Lung (tissue), 11 donors: ENCODE measurements at regions not wholly inside any gene's neighbourhood (a gene's known extent, or its start where the extent isn't known, plus 50 kb on each side); places are given as distances from the start of the nearest gene placed in this dataset.

Experiments used
- ATAC-seq: fragments of 200-7000 bp; cut with Tn5 transposase; one replicate; pipeline ENCODE4 v1.9.1; 2020; ENCODE audit warnings: moderate number of reproducible peaks; ENCODE audit not compliant: insufficient read depth, low FRiP score
- DNase-seq, 3 donors: peaks; one replicate each; pipeline ENCODE4 v3.0.0-alpha.2; 2013 to 2017
- H3K27ac ChIP-seq, 2 donors: one replicate each; pipeline ENCODE4 v1.5.1; 2013; ENCODE audit warnings: mild to moderate bottlenecking in 2 of 2, moderate library complexity in 2 of 2, control low read depth in 1 of 2, inconsistent platforms in 1 of 2, low read depth in 1 of 2, low read length in 1 of 2
- H3K27me3 ChIP-seq, 3 donors: one replicate each; pipeline ENCODE4 v1.5.1; 2013; ENCODE audit warnings: low read length in 2 of 3; ENCODE audit not compliant: control insufficient read depth in 3 of 3, insufficient read depth in 3 of 3
- H3K36me3 ChIP-seq, 4 donors: one replicate each; pipeline ENCODE4 v1.5.1; 2013; ENCODE audit warnings: low read length in 4 of 4, mild to moderate bottlenecking in 1 of 4, moderate library complexity in 1 of 4; ENCODE audit not compliant: control insufficient read depth in 4 of 4, insufficient read depth in 4 of 4
- H3K4me1 ChIP-seq, 5 donors: one replicate each; pipeline ENCODE4 v1.5.1; 2013; ENCODE audit warnings: low read length in 5 of 5, mild to moderate bottlenecking in 2 of 5, moderate library complexity in 1 of 5; ENCODE audit not compliant: control insufficient read depth in 5 of 5, insufficient read depth in 5 of 5
- H3K4me3 ChIP-seq: one replicate; pipeline ENCODE4 v1.5.1; 2013; ENCODE audit warnings: mild to moderate bottlenecking, control low read depth, moderate library complexity
- H3K9ac ChIP-seq, 2 donors: one replicate each; pipeline ENCODE4 v1.5.1; 2013; ENCODE audit warnings: low read length in 2 of 2, control low read depth in 1 of 2; ENCODE audit not compliant: insufficient read depth in 1 of 2
- H3K9me3 ChIP-seq, 4 donors: one replicate each; pipeline ENCODE4 v1.5.1; 2013; ENCODE audit warnings: low read length in 3 of 4, mild to moderate bottlenecking in 1 of 4, moderate library complexity in 1 of 4; ENCODE audit not compliant: control insufficient read depth in 4 of 4, insufficient read depth in 3 of 4
- WGBS, 2 donors: extraction: QIAGEN DNeasy Blood & Tissue Kit; methylation state at CpG; one replicate each; pipeline ENCODE4 v1.1.7; 2013; 5-methylcytosine and 5-hydroxymethylcytosine counted together
- TF ChIP-seq, protein P1 (sequence below): IDR thresholded peaks from 2 replicates; pipeline ENCODE4 v1.5.1; 2012; ENCODE audit warnings: mild to moderate bottlenecking; ENCODE audit errors: control extremely low read depth, extremely low read depth
- donor health status: control.
- donor health status: control.
- donor health status: Bipolar disorder and iron deficiency.
- donor health status: healthy.
- donor health status: DM: yes; HTN: yes; CAD: no.

DNA sequence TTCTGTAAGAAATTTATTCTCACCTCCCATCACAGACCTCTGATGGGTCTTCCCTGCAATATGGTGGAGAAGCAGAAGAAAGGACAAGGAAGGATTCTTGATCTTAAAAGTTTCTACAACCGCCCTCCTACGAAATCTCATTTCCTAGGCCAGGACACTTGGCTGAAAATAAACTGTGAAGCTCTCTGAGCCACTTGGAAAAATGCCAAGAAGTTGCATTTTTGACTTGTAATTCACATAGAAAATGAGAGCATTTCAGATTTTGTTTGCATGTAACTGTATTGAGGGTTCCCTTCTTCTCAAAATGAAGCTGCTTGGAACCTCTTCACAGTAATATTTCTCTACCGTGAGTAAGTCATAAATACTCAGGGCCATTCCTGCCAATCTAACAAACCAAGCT, 458.3 kb upstream of the SLC14A2 start:
- Histone ChIP-seq H3K4me1 (peaks cover 0 to 11% (median 0%) of the 10 kb centered on the region in 5 donors), H3K27me3 (no peaks in the 10 kb centered on the region), H3K9ac (no peak overlapping the region), H3K9me3 (no peaks in the 10 kb centered on the region), H3K36me3 (no peaks in the 10 kb centered on the region), H3K4me3 (no peak overlapping the region), H3K27ac (no peak overlapping the region)
- 65 to 82% methylated on average over 3 of the region's 3 CpGs for WGBS, 2 donors
- TF ChIP-seq, protein P1, sequence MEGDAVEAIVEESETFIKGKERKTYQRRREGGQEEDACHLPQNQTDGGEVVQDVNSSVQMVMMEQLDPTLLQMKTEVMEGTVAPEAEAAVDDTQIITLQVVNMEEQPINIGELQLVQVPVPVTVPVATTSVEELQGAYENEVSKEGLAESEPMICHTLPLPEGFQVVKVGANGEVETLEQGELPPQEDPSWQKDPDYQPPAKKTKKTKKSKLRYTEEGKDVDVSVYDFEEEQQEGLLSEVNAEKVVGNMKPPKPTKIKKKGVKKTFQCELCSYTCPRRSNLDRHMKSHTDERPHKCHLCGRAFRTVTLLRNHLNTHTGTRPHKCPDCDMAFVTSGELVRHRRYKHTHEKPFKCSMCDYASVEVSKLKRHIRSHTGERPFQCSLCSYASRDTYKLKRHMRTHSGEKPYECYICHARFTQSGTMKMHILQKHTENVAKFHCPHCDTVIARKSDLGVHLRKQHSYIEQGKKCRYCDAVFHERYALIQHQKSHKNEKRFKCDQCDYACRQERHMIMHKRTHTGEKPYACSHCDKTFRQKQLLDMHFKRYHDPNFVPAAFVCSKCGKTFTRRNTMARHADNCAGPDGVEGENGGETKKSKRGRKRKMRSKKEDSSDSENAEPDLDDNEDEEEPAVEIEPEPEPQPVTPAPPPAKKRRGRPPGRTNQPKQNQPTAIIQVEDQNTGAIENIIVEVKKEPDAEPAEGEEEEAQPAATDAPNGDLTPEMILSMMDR = no peak
- DNase-seq (peak; percentile 24 to 93 (median 88)), ATAC-seq (no peak)

DNA sequence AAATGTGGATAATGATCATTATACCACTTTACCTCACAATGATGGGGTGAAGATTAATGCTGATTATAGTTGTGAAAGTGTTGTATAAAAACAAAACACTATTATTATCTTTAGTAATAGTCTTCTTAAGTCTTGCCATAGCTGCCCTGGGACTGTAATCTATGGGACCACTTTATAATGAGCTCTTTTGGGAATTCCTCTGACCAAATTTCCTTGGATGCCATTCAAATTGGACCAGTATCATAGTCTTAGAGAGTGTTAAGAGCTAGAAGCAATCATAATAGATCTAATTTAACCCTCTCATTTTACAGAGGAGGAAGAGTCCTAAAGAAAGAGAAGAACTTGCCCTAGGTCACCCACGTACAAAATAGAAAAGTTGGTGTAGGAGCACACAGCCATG, 457.7 kb upstream of the SLC14A2 start:
- Histone ChIP-seq H3K9me3 (no peaks in the 10 kb centered on the region), H3K27ac (no peak overlapping the region), H3K27me3 (no peaks in the 10 kb centered on the region), H3K9ac (no peak overlapping the region), H3K36me3 (no peaks in the 10 kb centered on the region), H3K4me3 (no peak overlapping the region), H3K4me1 (peaks cover 0 to 11% (median 0%) of the 10 kb centered on the region in 5 donors)
- DNase-seq (peak in 2 of 3 donors; percentile 69 to 78), ATAC-seq (no peak)
- WGBS, 2 donors = 88 to 97% methylated on average over 1 of the region's 1 CpG
- TF ChIP-seq, protein P1 = no peak

DNA sequence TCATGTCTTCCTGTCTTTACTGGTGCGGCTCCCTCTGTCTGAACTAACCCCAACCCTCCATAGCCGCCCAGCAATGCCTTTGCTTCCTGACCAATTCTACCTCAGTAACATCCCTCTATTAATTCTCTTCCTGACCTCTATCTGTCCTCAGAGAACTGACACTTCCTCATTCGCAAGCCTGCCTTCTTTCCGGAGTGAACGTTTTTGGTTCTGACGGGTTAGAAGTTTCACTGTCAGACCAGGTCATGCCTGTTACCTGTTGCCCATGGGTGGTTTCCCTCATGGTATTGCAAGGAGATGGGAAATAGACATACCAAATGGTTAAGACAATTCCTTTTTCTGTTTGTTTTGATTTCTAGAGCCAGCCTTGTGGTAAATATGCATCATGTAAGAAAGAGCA, 453.4 kb upstream of the SLC14A2 start:
- no peak overlapping the region for H3K9ac ChIP-seq
- no peaks in the 10 kb centered on the region for H3K9me3 ChIP-seq
- peaks cover 0 to 28% (median 7%) of the 10 kb centered on the region in 5 donors for H3K4me1 ChIP-seq
- H3K27me3 ChIP-seq = no peaks in the 10 kb centered on the region
- ATAC-seq (no peak), DNase-seq (no peak)
- H3K27ac ChIP-seq = no peak overlapping the region
- WGBS, 2 donors = 46 to 62% methylated on average over 6 of the region's 6 CpGs
- no peaks in the 10 kb centered on the region for H3K36me3 ChIP-seq
- H3K4me3 ChIP-seq = no peak overlapping the region
- TF ChIP-seq, protein P1 = no peak

DNA sequence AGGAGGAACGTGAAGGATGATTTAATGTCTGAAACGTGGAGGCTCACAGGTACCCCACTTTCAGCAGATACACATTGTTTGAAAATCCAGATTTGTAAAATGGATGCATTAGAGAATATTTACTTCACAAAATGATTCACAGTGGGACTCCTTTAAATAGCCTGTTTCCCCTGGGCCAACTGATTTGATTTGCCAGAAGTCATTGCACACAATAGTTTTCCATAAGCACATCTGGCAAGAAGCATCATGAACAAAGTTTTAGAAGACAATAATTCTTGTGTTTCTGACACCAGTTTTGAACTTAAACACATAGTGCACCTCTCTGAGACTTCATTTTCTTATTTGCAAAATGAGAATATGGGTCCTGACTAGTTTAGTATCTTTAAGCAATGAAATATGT, 451.4 kb upstream of the SLC14A2 start:
- no peak overlapping the region for H3K9ac ChIP-seq
- DNase-seq (no peak), ATAC-seq (no peak)
- no peaks in the 10 kb centered on the region for H3K9me3 ChIP-seq
- TF ChIP-seq, protein P1 = no peak
- H3K36me3 ChIP-seq = no peaks in the 10 kb centered on the region
- peaks cover 0 to 24% (median 7%) of the 10 kb centered on the region in 5 donors for H3K4me1 ChIP-seq
- no peak overlapping the region for H3K4me3 ChIP-seq
- no peak overlapping the region for H3K27ac ChIP-seq
- no peaks in the 10 kb centered on the region for H3K27me3 ChIP-seq
- 73 to 92% methylated on average over 2 of the region's 2 CpGs for WGBS, 2 donors
